ENCODE measurements at regions not wholly inside any gene's neighbourhood (a gene's known extent, or its start where the extent isn't known, plus 50 kb on each side); places are given as distances from the start of the nearest gene placed in this dataset.
A peak's percentile ranks its signal among the peaks of the same experiment; 100 is the strongest.

DNA sequence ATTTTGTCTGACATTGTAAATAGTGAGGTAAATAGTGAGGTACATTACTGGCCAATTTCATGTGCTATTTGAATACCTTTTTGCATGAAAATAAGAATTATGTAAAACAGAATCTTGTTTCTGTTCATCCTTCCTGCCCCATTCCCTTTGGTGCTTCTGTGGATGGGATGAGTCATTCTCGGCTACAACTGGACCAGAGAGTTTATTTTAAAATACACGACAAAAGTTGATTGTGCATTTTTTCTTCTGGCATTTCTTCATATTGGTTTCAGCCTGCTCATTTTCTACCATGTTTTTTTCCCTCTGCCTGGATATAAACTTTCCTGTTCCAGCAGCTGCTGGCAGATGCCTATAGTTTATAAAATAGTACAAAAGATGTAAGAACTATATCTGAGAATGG lies 107.5 kb downstream of the CYSLTR2 start:
- TF ChIP-seq SPI1 (IDR thresholded peaks at IDR 0.05; ENCODE audit: low read depth, low read length), result no peak
- TF ChIP-seq POLR2A (IDR thresholded peaks at IDR 0.05; ENCODE audit: low read depth, low read length), result no peak
- no peak for TF ChIP-seq POLR2AphosphoS5 (IDR thresholded peaks at IDR 0.05; ENCODE audit: low read depth, low read length)
- no peak for TF ChIP-seq PAX5 (IDR thresholded peaks at IDR 0.05; ENCODE audit: insufficient read depth, low read length, severe bottlenecking)
- no peak for TF ChIP-seq POU2F2 (IDR thresholded peaks at IDR 0.05; ENCODE audit: low read depth, low read length)
- no peak for TF ChIP-seq TAF1 (IDR thresholded peaks at IDR 0.05; ENCODE audit: low read depth, low read length)
- DNase-seq (ENCODE audit: insufficient read length, low spot score), result no peak
- no peak for FAIRE-seq

DNA sequence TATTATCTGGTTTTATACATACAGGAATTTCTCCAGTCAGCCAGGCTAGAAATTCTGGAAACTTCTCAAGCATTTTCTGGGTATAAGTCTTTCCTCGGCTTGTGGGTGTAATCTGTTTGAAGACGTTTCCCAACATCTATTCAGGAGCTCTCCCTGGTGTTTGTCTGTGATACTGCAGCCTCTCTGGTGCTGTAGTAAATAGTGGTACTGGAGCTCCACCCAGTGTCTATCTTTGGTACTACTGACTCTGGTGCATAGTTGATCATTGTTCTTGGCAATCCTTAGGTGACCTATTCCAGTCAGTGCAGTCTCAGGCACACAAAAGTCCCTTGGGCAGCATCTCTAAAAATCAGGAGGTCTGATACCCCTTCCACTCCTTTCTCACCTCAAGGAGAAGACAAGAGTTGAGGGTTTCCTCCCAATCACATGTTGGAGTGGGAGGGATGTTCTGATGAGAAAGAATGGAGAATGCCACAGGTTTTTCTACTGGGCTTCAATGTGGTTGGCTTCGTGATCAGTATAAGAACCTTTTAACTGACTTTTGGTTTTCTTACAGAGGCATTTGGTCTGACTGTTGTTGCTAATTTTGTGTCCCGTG lies 115.5 kb downstream of the CYSLTR2 start:
- DNase-seq (ENCODE audit: insufficient read length, low spot score), result peak; percentile 20
- TF ChIP-seq TAF1 (IDR thresholded peaks at IDR 0.05; ENCODE audit: low read depth, low read length) (no peak), POLR2A (IDR thresholded peaks at IDR 0.05; ENCODE audit: low read depth, low read length) (no peak), POU2F2 (IDR thresholded peaks at IDR 0.05; ENCODE audit: low read depth, low read length) (0 out of 2 replicates have a peak, but pooled peaks have one; percentile 58)
- FAIRE-seq, result peak; percentile 98

DNA sequence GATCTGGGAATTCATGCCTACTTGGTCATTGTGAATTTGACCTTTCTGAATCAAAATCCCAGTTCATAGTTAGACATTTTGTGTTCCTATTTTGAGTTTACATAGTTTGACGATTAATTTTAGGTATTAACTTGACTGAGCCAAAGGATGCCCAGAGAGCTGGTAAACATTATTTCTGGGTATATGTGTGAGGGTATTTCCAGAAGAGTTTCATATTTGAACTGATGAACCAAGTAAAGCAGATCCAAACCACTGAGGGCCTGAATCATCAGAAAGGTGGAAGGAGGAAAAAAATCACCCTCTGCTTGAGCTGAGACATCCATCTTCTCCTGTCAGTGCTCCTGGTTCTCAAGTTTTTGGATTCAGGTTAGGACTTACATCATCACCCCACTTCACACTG lies 116.6 kb downstream of the CYSLTR2 start:
- no peak for TF ChIP-seq PAX5 (IDR thresholded peaks at IDR 0.05; ENCODE audit: insufficient read depth, low read length, severe bottlenecking)
- TF ChIP-seq SPI1 (IDR thresholded peaks at IDR 0.05; ENCODE audit: low read depth, low read length), result no peak
- no peak for TF ChIP-seq POLR2AphosphoS5 (IDR thresholded peaks at IDR 0.05; ENCODE audit: low read depth, low read length)
- no peak for TF ChIP-seq POLR2A (IDR thresholded peaks at IDR 0.05; ENCODE audit: low read depth, low read length)
- TF ChIP-seq TAF1 (IDR thresholded peaks at IDR 0.05; ENCODE audit: low read depth, low read length), result no peak
- TF ChIP-seq POU2F2 (IDR thresholded peaks at IDR 0.05; ENCODE audit: low read depth, low read length), result no peak
- FAIRE-seq (no peak), DNase-seq (ENCODE audit: insufficient read length, low spot score) (no peak)

DNA sequence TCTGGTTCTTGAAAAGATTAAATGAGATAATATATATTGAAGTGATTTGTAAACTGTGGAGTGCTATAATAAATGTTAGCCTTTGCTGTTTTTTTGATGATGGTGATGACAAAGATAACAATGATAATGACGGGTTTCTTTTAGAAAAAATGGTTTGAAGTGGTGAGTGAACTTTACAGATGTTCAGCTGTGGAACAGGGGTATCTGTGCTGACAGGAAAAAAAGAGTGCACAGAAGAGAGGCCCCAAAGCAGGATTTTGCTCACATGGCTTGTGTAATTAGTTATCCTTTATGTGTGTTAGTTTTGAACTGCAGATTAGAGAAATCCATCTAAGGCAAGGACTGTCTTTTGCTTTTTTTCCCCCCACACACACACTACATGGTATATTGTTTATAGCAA lies 119.2 kb downstream of the CYSLTR2 start:
- no peak for TF ChIP-seq POU2F2 (IDR thresholded peaks at IDR 0.05; ENCODE audit: low read depth, low read length)
- TF ChIP-seq POLR2A (IDR thresholded peaks at IDR 0.05; ENCODE audit: low read depth, low read length), result no peak
- TF ChIP-seq PAX5 (IDR thresholded peaks at IDR 0.05; ENCODE audit: insufficient read depth, low read length, severe bottlenecking), result no peak
- TF ChIP-seq POLR2AphosphoS5 (IDR thresholded peaks at IDR 0.05; ENCODE audit: low read depth, low read length), result no peak
- TF ChIP-seq TAF1 (IDR thresholded peaks at IDR 0.05; ENCODE audit: low read depth, low read length), result no peak
- TF ChIP-seq SPI1 (IDR thresholded peaks at IDR 0.05; ENCODE audit: low read depth, low read length), result no peak
- FAIRE-seq, result no peak
- DNase-seq (ENCODE audit: insufficient read length, low spot score), result no peak

DNA sequence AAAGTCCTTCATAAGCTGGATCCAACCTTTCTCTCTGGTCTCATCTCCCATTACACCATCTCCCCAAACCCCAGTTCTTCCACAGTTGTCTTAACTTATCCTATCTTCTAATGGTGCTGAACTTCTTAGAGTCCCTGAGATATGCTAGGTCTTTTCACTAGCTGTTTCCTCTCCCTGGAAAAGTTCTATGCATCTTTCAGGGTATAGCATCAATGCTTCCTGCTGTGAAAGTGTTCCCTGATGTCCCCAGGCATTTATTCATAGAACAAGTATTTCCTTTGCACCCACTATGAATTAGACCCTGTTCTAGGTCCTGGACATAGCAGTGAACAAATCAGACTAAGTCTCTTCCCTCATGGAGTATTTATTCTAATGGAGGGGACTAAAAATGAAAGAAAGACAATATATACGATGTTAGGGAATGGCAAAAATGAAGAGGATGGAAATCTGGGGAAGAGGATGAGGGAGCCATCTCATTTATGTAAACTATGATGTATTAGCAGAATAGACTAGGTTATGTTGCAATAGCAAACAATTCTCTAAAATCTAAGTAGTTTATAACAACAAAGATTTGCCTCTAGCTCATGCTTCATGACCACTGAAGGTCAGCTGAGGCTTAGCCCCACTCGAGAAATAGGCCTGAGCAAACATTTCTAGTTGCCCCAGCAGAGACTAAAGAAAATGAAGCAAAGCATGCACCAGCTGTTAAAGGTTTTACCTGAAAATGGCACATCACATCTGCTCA lies 120.0 kb downstream of the CYSLTR2 start:
- FAIRE-seq (no peak), DNase-seq (ENCODE audit: insufficient read length, low spot score) (no peak)
- TF ChIP-seq PAX5 (IDR thresholded peaks at IDR 0.05; ENCODE audit: insufficient read depth, low read length, severe bottlenecking), result no peak
- TF ChIP-seq SPI1 (IDR thresholded peaks at IDR 0.05; ENCODE audit: low read depth, low read length), result no peak
- TF ChIP-seq TAF1 (IDR thresholded peaks at IDR 0.05; ENCODE audit: low read depth, low read length), result no peak
- TF ChIP-seq POU2F2 (IDR thresholded peaks at IDR 0.05; ENCODE audit: low read depth, low read length), result no peak
- TF ChIP-seq POLR2A (IDR thresholded peaks at IDR 0.05; ENCODE audit: low read depth, low read length), result no peak
- no peak for TF ChIP-seq POLR2AphosphoS5 (IDR thresholded peaks at IDR 0.05; ENCODE audit: low read depth, low read length)

DNA sequence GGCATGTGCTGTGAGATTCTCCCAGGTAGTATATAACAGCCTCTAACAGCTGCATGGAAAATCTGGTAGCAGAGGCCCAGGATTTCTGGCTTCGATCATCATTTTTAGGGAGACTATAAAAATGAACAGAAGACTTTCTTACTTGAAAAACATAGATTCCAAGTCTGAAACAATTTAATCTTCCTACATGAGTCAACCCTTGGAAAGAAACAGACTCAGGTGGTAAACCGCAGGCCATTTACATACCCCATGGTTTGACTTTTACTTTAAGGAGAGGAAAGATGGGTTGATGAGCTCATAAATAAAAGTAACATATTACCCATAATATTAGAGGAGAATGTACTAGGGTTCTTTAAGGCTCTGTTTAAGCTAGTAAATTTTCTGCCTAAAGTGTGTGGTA lies 121.6 kb downstream of the CYSLTR2 start:
- no peak for DNase-seq (ENCODE audit: insufficient read length, low spot score)
- FAIRE-seq, result no peak
- no peak for TF ChIP-seq TAF1 (IDR thresholded peaks at IDR 0.05; ENCODE audit: low read depth, low read length)
- TF ChIP-seq POLR2AphosphoS5 (IDR thresholded peaks at IDR 0.05; ENCODE audit: low read depth, low read length), result no peak
- TF ChIP-seq SPI1 (IDR thresholded peaks at IDR 0.05; ENCODE audit: low read depth, low read length), result no peak
- TF ChIP-seq PAX5 (IDR thresholded peaks at IDR 0.05; ENCODE audit: insufficient read depth, low read length, severe bottlenecking), result no peak
- no peak for TF ChIP-seq POU2F2 (IDR thresholded peaks at IDR 0.05; ENCODE audit: low read depth, low read length)

DNA sequence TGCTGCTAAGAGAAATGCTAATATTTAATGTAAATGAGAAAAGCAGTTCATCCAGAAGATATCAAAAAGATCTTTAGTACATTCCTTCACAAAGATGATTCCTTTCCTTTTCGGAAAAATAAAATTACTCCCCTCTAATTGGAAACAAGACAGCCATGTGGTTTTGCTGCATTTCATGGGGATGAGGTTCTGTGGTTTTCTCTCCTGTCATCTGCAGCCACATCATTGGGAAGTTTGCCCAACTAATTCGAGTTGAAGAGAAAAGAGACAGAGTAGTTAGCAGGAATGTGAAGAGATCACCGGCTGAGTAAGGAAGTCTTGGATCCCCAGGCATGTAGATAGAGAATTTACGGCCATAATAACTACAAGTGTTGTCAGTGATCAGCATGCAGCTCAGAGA lies 122.1 kb downstream of the CYSLTR2 start:
- TF ChIP-seq SPI1 (IDR thresholded peaks at IDR 0.05; ENCODE audit: low read depth, low read length) (no peak), TAF1 (IDR thresholded peaks at IDR 0.05; ENCODE audit: low read depth, low read length) (no peak), POLR2AphosphoS5 (IDR thresholded peaks at IDR 0.05; ENCODE audit: low read depth, low read length) (no peak), POU2F2 (IDR thresholded peaks at IDR 0.05; ENCODE audit: low read depth, low read length) (no peak), POLR2A (IDR thresholded peaks at IDR 0.05; ENCODE audit: low read depth, low read length) (no peak), PAX5 (IDR thresholded peaks at IDR 0.05; ENCODE audit: insufficient read depth, low read length, severe bottlenecking) (no peak)
- DNase-seq (ENCODE audit: insufficient read length, low spot score) (no peak), FAIRE-seq (no peak)

DNA sequence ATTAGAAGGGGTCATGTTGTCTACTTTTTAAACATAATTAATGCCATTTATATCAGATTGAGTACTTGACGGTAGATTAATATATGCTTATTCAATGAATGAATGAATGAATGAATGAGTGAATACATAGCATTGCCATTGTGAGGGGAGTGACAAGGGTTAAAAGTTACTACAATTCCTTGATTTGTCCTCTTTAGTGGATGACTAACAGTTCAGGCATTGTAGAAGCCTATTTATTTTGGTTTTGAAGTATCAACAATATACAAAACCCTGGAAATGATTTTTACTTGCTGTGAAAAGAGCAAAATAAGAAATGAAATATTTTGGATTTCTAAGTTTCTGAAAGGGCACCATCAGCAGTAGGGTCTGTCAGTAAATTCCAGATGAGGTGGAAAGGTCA lies 122.7 kb downstream of the CYSLTR2 start:
- DNase-seq (ENCODE audit: insufficient read length, low spot score) (no peak), FAIRE-seq (no peak)
- TF ChIP-seq POLR2A (IDR thresholded peaks at IDR 0.05; ENCODE audit: low read depth, low read length) (no peak), SPI1 (IDR thresholded peaks at IDR 0.05; ENCODE audit: low read depth, low read length) (no peak), POU2F2 (IDR thresholded peaks at IDR 0.05; ENCODE audit: low read depth, low read length) (no peak), TAF1 (IDR thresholded peaks at IDR 0.05; ENCODE audit: low read depth, low read length) (no peak), PAX5 (IDR thresholded peaks at IDR 0.05; ENCODE audit: insufficient read depth, low read length, severe bottlenecking) (no peak), POLR2AphosphoS5 (IDR thresholded peaks at IDR 0.05; ENCODE audit: low read depth, low read length) (no peak)

DNA sequence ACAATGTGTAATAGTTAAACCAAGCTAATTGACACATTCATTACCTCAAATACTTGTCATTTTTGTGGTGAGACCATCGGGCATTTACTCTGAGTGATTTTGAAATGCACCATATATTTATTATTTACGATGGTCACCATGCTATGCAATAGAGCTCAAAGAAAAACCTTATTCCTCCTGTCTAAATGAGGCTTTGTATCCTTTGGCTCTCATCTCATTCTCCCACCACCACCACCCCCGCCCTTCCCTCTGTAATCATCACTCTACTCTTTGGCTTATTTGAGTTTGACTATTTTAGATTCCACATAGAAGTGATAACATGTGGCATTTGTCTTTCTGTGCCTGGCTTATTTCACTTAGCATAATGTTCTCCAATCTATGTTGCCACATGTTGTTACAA lies 124.9 kb downstream of the CYSLTR2 start:
- TF ChIP-seq POLR2AphosphoS5 (IDR thresholded peaks at IDR 0.05; ENCODE audit: low read depth, low read length) (no peak), POU2F2 (IDR thresholded peaks at IDR 0.05; ENCODE audit: low read depth, low read length) (no peak), POLR2A (IDR thresholded peaks at IDR 0.05; ENCODE audit: low read depth, low read length) (no peak), PAX5 (IDR thresholded peaks at IDR 0.05; ENCODE audit: insufficient read depth, low read length, severe bottlenecking) (no peak), SPI1 (IDR thresholded peaks at IDR 0.05; ENCODE audit: low read depth, low read length) (no peak), TAF1 (IDR thresholded peaks at IDR 0.05; ENCODE audit: low read depth, low read length) (no peak)
- FAIRE-seq (no peak), DNase-seq (ENCODE audit: insufficient read length, low spot score) (no peak)

All from GM12891 (cell line).